ENCODE measurements at regions not wholly inside any gene's neighbourhood (a gene's known extent, or its start where the extent isn't known, plus 50 kb on each side); places are given as distances from the start of the nearest gene placed in this dataset.

DNA sequence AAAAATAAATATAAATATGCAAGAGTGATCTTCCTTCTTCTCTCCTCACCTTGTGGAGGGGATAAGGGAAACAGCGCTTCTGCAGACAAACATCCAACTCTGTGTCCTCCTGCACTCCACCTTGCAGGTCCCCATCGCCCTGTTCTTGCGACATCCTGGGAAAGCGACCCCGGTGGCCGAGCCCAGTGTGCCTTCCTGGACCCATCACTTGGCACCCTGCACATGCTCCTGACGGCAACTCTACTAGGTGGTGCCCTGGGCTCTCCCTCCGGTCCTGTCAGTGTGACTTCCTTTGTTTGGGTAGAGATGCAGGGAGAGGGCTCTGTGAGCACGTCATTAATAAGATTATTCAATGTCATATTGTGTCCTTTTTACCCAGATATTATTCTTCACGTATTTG lies 266.0 kb upstream of the ADAMTS16 start:
- no peak for DNase-seq (ENCODE audit: low read depth)

DNA sequence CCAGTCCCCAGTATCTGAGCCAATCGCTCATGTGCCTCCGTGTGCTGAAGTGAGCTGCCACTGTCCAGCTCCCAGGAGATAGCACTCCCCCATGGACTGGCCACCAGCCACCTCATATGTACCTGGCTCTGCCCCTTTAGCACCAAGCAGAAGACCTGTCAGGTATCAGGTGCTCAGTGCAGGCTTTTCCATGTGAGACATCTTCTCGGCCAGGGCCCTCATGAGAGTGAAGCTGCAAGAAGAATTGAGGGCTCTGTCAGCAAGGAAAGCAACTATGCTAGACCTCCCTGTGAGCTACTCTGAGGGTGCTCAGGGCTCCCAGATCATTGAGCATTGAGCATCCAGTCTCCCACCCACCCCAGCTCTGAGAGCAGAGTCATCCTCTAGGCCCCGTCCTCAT lies 264.2 kb upstream of the ADAMTS16 start:
- no peak for DNase-seq (ENCODE audit: low read depth)

DNA sequence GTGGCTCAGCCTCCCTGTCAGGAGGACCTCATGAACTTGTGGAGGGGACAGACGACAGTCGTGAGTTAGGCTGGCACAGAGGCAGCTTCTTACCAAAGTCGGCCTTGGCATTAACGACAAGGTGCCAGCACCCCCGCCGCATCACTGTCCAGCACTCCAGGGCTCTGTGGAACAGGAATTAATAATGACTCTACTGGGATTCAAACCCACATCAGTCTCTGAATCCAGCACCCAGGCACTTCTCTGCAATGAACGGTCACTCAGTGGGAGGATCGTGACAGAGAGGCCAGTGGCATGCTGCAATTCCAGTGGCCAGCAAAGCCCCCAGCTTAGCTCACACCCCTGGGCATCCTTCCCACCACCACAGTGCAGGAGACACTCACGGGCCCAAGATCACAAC lies 263.3 kb upstream of the ADAMTS16 start:
- DNase-seq (ENCODE audit: low read depth) = no peak

DNA sequence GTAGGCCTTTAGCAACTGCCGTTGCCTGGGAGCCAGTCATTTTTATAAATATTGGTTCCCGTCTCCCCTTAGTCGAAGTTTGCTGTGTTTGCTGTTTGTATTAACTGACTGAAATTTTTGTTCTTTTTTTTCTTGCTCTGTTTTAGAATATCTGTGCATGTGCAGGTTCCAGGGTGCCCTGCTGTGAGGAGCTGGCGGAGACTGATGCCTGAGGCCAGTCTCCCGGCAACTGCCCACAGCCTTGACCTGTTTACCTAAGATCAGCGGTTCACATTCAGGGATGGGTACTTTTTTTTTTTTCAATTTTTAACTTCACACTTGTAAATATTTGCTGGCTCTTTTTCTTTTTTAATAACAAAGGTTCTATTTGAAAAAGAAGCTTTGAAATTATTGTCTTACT lies 262.6 kb upstream of the ADAMTS16 start:
- no peak for DNase-seq (ENCODE audit: low read depth)

DNA sequence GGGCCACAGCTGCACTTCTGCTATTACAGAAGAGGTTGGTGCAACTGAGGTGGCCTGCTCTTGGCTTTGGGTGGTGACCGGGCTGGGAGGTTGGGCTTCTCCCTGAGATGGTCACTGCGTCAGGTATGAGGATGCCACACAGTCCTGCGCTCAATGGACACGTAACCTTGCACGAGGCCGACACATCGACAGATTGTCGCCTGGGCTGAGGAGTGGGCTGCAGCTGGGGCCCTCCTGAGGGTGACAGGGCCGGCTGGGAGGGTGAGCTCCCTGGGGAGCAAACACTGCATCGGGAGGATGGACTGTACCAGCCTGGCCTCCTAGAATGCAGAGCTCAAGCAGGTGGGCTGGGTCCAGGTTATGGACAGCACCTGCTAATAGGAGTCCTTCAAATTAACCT lies 261.1 kb upstream of the ADAMTS16 start:
- DNase-seq (ENCODE audit: low read depth) = no peak

DNA sequence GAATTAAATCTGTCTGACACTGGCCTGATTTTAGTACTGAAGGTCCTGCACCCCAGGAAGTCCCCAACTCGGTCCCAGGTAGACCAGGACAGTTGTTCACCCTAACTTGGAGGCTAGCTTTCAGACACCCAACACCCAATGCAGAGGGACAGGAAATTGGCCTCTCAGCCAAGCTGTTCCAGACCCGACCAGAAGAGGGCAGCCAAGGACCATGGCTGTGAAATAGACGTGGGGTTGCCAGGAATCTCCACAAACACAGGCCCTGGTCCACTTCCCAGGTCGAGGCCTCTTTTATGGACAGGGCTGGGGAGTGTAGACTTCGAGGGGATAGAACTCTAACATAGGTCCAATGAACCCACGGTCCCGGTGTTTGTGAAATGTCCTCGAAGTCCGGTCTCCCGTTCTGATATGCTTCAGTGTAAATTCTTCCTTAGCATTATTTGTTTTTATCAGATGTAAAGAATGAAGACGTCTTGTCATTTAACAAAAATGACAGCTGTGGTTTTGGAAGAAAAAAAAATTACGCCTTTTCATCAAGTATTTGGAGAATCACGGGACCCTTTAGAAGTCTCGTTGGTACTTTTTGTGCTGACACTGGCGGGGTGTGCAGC lies 260.3 kb upstream of the ADAMTS16 start:
- DNase-seq (ENCODE audit: low read depth) = peak; percentile 39

DNA sequence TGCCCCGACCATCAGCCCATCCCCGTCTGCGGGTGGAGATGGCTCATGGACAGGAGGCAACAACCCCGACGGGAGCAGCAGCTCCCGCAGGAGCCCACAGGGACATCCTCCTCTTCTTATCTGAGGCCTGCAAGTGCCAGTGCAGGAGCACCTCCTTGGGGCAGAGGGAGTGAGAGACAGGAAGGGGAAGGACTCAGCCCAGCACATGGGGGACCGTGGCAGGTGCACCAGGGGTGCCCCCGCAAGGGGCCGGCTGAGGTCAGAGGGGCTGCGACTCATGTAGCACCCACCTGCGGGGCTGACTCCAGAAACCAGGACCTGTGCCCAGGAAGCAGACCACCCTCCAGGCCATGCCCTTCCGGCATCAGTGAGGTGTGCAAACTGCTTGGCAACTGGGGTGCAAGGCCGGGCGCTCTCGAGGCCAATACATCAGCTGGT lies 259.8 kb upstream of the ADAMTS16 start:
- no peak for DNase-seq (ENCODE audit: low read depth)

DNA sequence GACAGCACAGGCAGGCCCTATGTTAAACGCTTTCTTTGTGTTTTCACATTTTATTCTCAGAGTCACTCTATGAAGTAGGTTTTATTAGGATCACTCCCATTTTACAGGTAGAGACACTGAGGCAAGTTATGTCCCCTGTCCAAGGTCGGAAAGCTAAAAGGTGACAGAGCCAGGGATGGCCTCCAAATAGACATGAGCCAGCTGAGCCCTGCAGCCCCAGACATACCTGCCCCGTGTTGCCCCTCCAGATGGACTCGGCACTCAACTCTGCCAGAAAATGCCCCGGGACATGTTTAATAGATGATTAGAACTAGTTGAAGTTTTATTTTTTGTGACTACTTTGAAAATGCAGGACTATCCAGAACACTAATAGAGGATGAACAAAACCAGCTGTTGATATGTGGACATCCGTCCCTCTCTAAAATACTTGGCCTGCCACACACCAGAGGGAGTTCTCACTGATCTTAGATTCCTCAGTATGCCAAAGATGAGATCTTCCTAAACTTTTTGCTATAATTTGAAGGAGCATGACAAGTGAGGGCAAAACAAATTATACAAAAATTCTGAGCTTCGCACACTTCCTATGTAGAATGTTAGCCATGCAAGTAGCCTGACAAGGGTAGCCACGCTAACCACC lies 258.6 kb upstream of the ADAMTS16 start:
- no peak for DNase-seq (ENCODE audit: low read depth)

DNA sequence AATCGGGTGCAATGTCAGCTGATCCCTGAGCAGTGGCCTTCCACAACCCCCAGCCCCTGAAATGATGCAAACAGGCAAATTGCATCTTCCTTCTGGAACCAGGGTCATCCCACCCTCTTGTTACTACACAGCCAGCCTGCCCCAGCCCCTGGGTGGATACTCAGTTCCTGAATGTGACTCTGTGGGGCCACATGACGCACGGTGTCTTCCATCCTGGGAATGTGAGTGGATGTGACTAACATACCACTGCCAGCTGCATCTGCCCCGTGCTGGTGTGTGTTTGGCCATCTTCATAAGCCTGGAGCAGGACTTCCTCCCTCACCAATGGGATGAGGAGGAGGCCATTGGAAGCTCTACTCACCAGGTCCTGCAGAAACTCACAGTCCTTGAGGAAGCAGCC lies 257.9 kb upstream of the ADAMTS16 start:
- DNase-seq (ENCODE audit: low read depth) = no peak

DNA sequence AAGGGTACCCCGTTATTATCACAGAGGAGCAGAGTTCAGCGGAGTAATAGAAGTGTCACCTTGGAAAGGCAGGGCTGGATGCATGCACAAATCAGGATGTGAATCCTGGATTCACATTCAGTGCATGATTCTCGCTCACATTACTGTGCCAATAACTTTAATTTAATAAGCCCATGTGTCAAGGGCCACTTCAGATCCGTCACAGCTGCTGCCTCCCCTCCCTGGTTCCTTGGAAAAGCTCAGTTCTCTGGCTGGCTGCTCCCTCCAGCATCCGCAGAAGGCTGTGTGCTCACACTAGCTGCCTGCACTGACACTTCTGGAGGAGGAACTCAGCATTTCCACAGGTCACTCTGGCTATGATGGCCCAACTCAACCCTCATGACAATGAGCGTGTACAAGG lies 256.8 kb upstream of the ADAMTS16 start:
- no peak for DNase-seq (ENCODE audit: low read depth)

DNA sequence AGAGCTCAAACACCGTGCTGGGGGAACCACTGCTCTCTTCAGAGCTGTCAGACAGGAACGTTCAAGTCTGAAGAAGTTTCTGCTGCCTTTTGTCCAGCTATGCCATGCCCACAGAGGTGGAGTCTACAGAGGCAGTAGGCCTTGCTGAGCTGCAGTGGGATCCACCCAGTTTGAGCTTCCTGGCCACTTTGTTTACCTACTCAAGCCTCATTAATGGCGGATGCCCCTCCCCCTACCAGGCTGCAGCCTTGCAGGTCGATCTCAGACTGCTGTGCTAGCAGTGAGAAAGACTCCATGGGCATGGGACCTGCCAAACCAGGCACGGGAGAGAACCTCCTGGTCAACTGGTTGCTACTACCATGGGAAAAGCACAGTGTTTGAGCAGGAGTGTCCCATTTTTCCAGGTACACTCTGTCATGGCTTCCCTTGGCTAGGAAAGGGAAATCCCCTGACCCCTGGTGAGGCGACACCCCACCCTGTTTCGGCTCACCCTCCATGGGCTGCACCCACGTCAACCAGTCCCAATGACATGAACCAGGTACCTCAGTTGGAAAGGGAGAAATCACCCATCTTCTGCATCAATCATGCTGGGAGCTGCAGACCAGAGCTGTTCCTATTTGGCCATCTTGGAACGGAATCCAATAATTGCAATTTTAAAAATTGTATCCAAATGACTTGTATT lies 246.9 kb upstream of the ADAMTS16 start:
- DNase-seq (ENCODE audit: low read depth) = no peak

DNA sequence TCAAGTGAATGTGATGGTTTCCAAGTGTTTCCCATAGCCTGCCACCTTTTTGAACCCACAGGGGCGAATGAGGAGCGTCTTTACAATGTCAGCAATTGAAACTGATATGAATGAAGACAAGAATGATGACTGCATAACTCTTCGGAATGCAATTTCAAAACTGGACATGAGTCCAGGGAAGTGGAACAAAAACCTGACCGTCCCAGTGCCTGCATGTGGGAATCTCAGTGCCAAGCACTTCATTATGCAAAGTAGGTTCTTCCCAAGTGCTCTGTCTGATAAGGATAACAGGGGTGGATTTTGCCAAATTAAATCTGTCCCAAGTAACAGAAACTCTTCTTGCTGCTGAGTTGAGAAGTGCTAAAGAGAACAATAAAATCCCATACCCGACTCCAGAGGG lies 243.8 kb upstream of the ADAMTS16 start:
- no peak for DNase-seq (ENCODE audit: low read depth)

DNA sequence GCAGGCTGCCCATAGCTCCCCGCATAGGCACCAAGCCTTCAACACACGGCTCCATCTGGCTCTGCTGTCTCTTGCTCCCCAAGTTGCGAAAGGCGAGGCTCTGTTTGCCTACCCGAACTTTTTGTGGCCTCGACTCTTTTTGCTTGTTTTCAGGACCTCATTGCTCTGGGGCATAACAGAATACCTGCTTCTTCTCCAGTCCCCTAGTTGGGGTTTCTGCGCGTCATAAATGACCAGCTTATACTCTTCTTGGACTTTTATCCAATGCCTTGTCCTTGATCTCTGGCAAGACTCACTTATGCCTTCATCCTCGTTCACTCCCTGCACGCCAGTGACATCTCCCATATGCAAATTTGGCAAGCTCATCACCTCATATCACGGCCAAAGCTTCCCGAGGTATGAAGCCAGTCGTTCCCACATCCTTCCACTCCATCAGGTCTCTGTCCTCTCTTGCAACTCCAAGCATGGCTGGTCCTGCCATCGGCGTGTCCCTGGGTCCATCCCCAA lies 238.8 kb upstream of the ADAMTS16 start:
- no peak for DNase-seq (ENCODE audit: low read depth)

DNA sequence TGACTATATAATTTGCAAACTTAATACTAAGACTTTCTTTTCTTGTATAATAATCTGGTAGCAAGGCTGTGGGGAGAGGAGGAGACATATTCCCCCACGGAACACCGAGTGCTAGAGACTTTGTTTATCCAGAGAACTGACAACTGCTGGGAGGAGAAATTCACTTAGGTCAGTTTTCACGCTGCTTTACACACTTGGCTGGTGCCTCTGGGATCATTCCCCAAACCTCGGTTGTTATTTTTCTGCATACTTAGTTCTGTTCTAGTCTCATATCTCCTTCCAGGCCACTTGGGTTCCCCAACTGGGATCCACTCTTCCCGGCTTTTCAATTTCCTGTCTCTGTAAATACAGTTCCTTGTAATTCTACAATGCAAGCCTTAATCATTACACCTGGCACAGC lies 238.2 kb upstream of the ADAMTS16 start:
- DNase-seq (ENCODE audit: low read depth) = no peak

DNA sequence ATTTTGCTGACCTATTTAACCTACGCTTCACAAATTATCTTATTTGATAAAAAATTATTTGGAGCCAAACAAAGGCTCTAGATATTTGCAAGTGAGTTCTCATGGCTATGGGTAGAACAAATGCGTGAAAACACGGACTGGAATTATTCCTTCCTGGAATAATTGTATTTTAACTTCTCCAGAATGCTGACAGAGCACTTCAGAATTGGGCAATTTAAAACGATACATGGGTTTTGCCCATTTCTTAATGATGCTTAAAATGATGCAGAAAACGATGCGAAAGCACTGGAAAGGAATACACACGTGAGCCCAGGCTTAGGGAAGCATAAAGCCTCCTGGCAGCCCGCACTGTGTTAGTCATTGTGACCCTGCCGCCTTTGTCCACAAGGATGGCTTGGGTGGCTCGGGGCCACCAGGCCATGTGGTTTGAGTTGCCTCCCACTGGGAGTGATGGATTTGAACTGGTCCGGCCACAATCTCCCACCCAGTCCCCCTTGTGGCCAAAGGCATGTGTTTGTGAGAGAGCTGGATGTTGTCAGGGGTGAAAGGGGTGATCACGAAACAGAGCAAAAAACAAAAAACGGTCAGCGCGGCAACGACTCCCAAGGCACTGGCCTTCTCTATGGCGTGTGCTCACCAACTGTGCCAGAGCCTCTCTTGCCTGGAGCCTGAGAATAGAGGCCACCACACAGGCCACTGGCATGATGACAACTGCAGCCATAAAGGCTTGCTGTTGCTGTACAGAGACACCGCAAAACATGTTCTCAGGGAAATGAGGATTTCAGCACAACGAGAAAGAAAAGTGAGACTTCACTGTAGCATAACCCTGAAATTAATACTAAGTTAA lies 234.2 kb upstream of the ADAMTS16 start:
- peak; percentile 3 for DNase-seq (ENCODE audit: low read depth)

DNA sequence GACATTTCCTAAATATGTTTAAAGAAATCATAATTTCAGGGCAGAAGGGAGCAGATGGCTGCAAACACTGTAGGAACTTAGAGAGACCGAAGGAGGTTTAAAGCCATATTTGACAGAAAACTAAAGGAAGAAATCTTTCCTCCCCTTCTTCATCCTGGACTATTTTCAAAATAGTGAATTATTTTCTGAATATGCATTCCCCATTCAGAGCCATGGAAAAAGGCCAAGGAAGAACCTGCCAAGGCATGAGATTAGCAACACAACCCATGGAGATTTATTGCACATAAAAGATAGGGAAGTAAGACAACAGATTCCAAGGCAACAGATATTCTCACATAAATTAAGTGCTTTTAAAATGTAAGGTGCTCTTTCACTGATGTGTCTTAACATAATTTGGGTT lies 233.3 kb upstream of the ADAMTS16 start:
- no peak for DNase-seq (ENCODE audit: low read depth)

DNA sequence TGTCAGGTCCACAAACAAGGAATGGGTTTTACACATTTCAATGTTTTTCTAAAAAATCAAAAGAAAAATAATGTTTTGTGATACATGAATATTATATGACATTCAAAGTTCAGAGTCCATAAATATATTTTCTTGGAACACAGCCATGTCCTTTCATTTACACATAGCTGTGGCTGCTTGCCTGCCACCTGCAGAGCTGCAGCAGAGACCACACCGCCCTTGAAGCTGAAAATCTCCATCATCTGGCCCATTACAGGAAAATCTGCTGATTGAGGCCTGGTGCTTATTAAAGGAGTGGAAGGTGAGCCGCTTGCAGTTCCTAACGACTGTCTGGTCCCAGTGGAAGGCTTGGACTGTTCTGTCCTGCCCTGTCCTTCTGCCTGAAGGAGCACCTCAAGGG lies 232.6 kb upstream of the ADAMTS16 start:
- DNase-seq (ENCODE audit: low read depth) = no peak

DNA sequence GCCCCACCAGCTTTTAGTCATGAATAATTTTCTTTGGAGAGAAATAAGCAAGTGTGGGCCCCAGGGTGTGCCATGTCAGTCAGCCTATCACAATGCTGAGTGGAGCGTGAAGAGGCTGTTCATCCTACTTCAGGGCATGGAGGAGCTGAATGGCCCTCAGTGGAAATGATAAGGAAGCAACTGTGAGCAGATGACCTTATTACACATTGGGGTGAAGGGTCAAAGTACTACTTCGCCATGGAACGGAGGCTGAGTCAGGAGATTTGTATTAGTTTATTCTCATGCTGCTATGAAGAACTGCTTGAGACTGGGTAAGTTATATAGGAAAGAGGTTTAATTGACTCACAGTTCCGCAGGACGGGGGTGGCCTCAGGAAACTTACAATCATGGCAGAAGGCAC lies 231.0 kb upstream of the ADAMTS16 start:
- DNase-seq (ENCODE audit: low read depth) = no peak

DNA sequence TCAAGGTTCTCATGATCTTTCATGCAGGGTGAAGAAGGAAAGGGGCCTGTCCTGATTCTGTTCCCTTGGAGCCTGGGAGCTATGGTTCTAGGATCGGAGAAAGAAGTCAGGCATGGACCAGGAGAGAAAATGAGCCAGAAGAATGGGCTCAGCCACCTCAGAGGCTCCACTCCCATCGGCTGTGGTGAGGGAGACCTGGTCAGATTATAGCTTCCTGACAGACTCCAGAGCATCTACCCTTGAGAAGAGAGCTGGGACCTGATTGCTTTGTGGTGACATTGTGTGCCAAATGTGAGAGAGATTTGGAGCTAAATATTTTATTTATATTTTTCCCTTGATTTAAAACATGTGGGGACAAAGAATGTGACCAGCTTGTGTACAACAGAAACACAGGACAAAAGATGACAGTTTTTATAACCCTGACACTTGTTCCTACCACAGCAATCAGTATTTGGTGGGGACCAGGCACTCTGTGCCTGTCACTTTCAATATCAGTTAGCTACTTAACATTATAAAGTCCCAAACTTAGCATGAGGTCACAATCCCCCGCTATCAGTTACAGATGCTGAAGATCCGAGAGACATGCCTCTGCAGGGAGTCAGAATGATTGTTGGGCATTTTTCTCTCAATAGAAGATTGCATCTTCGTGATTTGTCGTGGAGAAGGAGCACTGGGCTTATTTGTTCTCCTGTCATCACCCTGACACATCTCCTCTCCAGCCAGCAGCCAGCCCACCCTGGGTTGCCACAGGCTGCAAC lies 228.3 kb upstream of the ADAMTS16 start:
- DNase-seq (ENCODE audit: low read depth) = no peak

DNA sequence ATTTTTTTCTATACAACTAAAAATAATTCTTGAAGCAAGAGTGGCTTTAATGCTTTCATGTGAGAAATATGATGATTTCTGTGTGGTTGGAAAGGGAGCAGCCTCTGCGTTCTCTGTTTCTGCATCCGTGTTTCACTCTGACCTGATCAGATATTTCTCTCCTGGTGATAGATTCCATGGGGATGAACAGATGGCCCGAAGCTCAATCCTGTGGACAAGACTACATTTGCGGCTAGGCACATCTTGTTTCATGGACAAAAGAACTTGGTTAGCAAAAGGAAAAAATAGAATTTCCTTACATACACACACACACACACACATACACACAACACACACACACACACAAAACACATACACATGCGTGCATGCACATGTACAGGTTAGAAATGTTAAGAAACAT lies 218.2 kb upstream of the ADAMTS16 start:
- no peak for DNase-seq (ENCODE audit: low read depth)

DNA sequence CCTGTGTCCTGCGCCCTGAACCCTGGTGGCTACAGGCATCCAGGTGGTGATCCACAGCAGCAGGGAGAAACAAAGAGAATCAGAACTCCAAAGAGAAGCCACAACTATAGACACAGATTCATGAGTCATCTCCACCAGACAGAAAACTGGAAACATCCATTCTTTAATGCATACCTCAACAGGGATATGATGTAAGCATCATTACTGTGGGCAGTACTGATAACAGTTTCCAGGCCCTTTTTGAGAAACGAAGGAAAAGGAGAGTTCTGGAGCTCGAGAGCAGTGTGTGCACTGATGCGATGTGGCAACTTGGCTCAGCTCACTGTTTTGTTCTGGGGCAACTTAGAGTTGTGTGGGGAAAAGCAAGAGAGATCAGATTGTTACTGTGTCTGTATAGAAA lies 215.6 kb upstream of the ADAMTS16 start:
- DNase-seq (ENCODE audit: low read depth) = no peak

Data from LHCN-M2 (cell line).